Left ventricle myocardium superior (tissue), 1 donor: ENCODE measurements at regions not wholly inside any gene's neighbourhood (a gene's known extent, or its start where the extent isn't known, plus 50 kb on each side); places are given as distances from the start of the nearest gene placed in this dataset.
A peak's percentile ranks its signal among the peaks of the same experiment; 100 is the strongest.

Experiments
- ATAC-seq: fragments of 200-7000 bp; cut with Tn5 transposase; one replicate; pipeline ENCODE4 v1.9.1; 2020; ENCODE audit warnings: mild to moderate bottlenecking, moderate library complexity
- DNase-seq: peaks from one replicate; pipeline ENCODE4 v3.0.0-alpha.2; 2020
- intact Hi-C: fragments of 100-400 bp; cut with micrococcal nuclease; formaldehyde crosslinking; loops from one replicate; pipeline ENCODE4 v1.11.0; 2022
- donor health status: DM: no; HTN: yes; CAD: no; lungs with severe emphysema.

GRCh38 chr4:145427991-145428390, 53.7 kb upstream of the SMAD1 start:
- no peak for DNase-seq
- ATAC-seq: no peak
- intact Hi-C loops: no loop called here

GRCh38 chr4:145427221-145427620, 54.4 kb upstream of the SMAD1 start:
- intact Hi-C loops: no loop called here
- ATAC-seq (no peak), DNase-seq (no peak)

- no peak for DNase-seq
- intact Hi-C loops: no loop called here
- ATAC-seq: no peak
These were observed 58.5 kb upstream of the SMAD1 start for GRCh38 chr4:145423017-145423708.

GRCh38 chr4:145420595-145421214, 60.9 kb upstream of the SMAD1 start:
- intact Hi-C loops: no loop called here
- no peak for ATAC-seq
- DNase-seq: no peak

GRCh38 chr4:145418739-145419138, 62.9 kb upstream of the SMAD1 start:
- no peak for DNase-seq
- no peak for ATAC-seq
- intact Hi-C loops: no loop called here

- intact Hi-C loops: no loop called here
- no peak for ATAC-seq
These were observed 64.1 kb upstream of the SMAD1 start for GRCh38 chr4:145417348-145418130.

GRCh38 chr4:145414841-145415240, 66.8 kb upstream of the SMAD1 start:
- ATAC-seq (no peak), DNase-seq (no peak)
- intact Hi-C loops: no loop called here

More at GRCh38 chr4:145417348-145418130, 64.1 kb upstream of the SMAD1 start:
- no peak for DNase-seq

- intact Hi-C loops: no loop called here
- ATAC-seq (no peak), DNase-seq (no peak)
These were observed 67.4 kb upstream of the SMAD1 start for GRCh38 chr4:145414226-145414625.

- ATAC-seq: no peak
These were observed 74.7 kb upstream of the SMAD1 start for GRCh38 chr4:145406970-145407369.

GRCh38 chr4:145404761-145405160, 76.9 kb upstream of the SMAD1 start:
- ATAC-seq (peak; percentile 74), DNase-seq (no peak)
- intact Hi-C loops: no loop called here

More at GRCh38 chr4:145406970-145407369, 74.7 kb upstream of the SMAD1 start:
- DNase-seq: no peak
- intact Hi-C loops: no loop called here

GRCh38 chr4:145396581-145396980, 85.1 kb upstream of the SMAD1 start:
- intact Hi-C loops: no loop called here
- ATAC-seq (no peak), DNase-seq (no peak)

- DNase-seq (no peak), ATAC-seq (no peak)
- intact Hi-C loops: no loop called here
These were observed 91.1 kb upstream of the SMAD1 start for GRCh38 chr4:145390571-145390970.

GRCh38 chr4:145389550-145389949, 92.1 kb upstream of the SMAD1 start:
- ATAC-seq (no peak), DNase-seq (no peak)
- intact Hi-C loops: no loop called here

GRCh38 chr4:145388043-145388442, 93.6 kb upstream of the SMAD1 start:
- no peak for DNase-seq
- intact Hi-C loops: no loop called here
- ATAC-seq: no peak

- ATAC-seq: no peak
- intact Hi-C loops: no loop called here
These were observed 94.6 kb upstream of the SMAD1 start for GRCh38 chr4:145387079-145387478.

GRCh38 chr4:145381163-145381562, 100.5 kb upstream of the SMAD1 start:
- DNase-seq: no peak
- intact Hi-C loops: no loop called here
- ATAC-seq: no peak

More at GRCh38 chr4:145387079-145387478, 94.6 kb upstream of the SMAD1 start:
- DNase-seq: no peak

- intact Hi-C loops: no loop called here
- ATAC-seq (no peak), DNase-seq (no peak)
These were observed 101.5 kb upstream of the SMAD1 start for GRCh38 chr4:145380123-145380522.

GRCh38 chr4:145375416-145375815, 106.2 kb upstream of the SMAD1 start:
- intact Hi-C loops: no loop called here
- DNase-seq: no peak
- no peak for ATAC-seq

- intact Hi-C loops: no loop called here
- DNase-seq (no peak), ATAC-seq (no peak)
These were observed 129.1 kb upstream of the SMAD1 start for GRCh38 chr4:145352438-145353145.

- intact Hi-C loops: no loop called here
- DNase-seq: no peak
- no peak for ATAC-seq
These were observed 129.7 kb upstream of the SMAD1 start for GRCh38 chr4:145351922-145352321.
